Liver (tissue), 8 donors: ENCODE measurements at regions not wholly inside any gene's neighbourhood (a gene's known extent, or its start where the extent isn't known, plus 50 kb on each side); places are given as distances from the start of the nearest gene placed in this dataset.

Experiments used
- DNase-seq: peaks from one replicate; pipeline ENCODE4 v3.0.0-alpha.2; 2017; ENCODE audit warnings: low spot score
- H3K27ac ChIP-seq, 2 donors: one replicate each; pipeline ENCODE4 v1.7.0; 2013; ENCODE audit warnings: inconsistent platforms in 2 of 2, low read length in 2 of 2, control low read depth in 1 of 2, low read depth in 1 of 2, mild to moderate bottlenecking in 1 of 2
- H3K27me3 ChIP-seq, 4 donors: one replicate each; pipeline versions ENCODE4 v1.6.1 to v1.7.0; 2013; ENCODE audit warnings: low read length in 3 of 4, inconsistent platforms in 1 of 4, mild to moderate bottlenecking in 1 of 4, moderate library complexity in 1 of 4; ENCODE audit not compliant: control insufficient read depth in 4 of 4, insufficient read depth in 4 of 4
- H3K36me3 ChIP-seq, 4 donors: one replicate each; pipeline versions ENCODE4 v1.6.1 to v1.7.0; 2013; ENCODE audit warnings: low read length in 3 of 4, mild to moderate bottlenecking in 3 of 4, low read depth in 1 of 4, moderate library complexity in 1 of 4; ENCODE audit not compliant: control insufficient read depth in 4 of 4, insufficient read depth in 3 of 4
- H3K4me1 ChIP-seq, 4 donors: one replicate each; pipeline versions ENCODE4 v1.6.1 to v1.7.0; 2013; ENCODE audit warnings: low read length in 3 of 4, mild to moderate bottlenecking in 3 of 4, moderate library complexity in 1 of 4; ENCODE audit not compliant: control insufficient read depth in 4 of 4, insufficient read depth in 4 of 4
- H3K4me3 ChIP-seq, 3 donors: one replicate each; pipeline versions ENCODE4 v1.6.1 to v1.7.0; 2013; ENCODE audit warnings: low read length in 3 of 3, control low read depth in 1 of 3, low read depth in 1 of 3, mild to moderate bottlenecking in 1 of 3
- H3K9ac ChIP-seq, 2 donors: one replicate each; pipeline ENCODE4 v1.7.0; 2013; ENCODE audit warnings: low read length in 2 of 2, mild to moderate bottlenecking in 2 of 2, moderate library complexity in 2 of 2, control low read depth in 1 of 2, low read depth in 1 of 2
- H3K9me3 ChIP-seq, 4 donors: one replicate each; pipeline versions ENCODE4 v1.6.1 to v1.7.0; 2013; ENCODE audit warnings: low read length in 3 of 4; ENCODE audit not compliant: control insufficient read depth in 4 of 4
- EGR1 ChIP-seq, 2 donors: IDR thresholded peaks; 2 replicates each; pipeline ENCODE4 v1.6.1; 2016 to 2018; ENCODE audit warnings: antibody characterized with exemption in 2 of 2, low read depth in 2 of 2
- FOXA1 ChIP-seq: IDR thresholded peaks from 2 replicates; pipeline ENCODE4 v1.6.1; 2016; ENCODE audit warnings: antibody characterized with exemption
- FOXA2 ChIP-seq: IDR thresholded peaks from 2 replicates; pipeline ENCODE4 v1.6.1; 2016; ENCODE audit warnings: antibody characterized with exemption
- GABPA ChIP-seq, 2 donors: IDR thresholded peaks in 1 of 2; conservative IDR thresholded peaks in 1 of 2; 2 replicates each; pipeline ENCODE4 v1.6.1; 2016; ENCODE audit warnings: antibody characterized with exemption in 2 of 2, mild to moderate bottlenecking in 1 of 2, moderate library complexity in 1 of 2
- HNF4A ChIP-seq, 2 donors: conservative IDR thresholded peaks; 2 replicates each; pipeline ENCODE4 v1.6.1; 2016; ENCODE audit warnings: antibody characterized with exemption in 2 of 2, mild to moderate bottlenecking in 2 of 2
- HNF4G ChIP-seq: IDR thresholded peaks from 2 replicates; pipeline ENCODE4 v1.6.1; 2016; ENCODE audit warnings: antibody characterized with exemption
- JUND ChIP-seq, 2 donors: IDR thresholded peaks; 2 replicates each; pipeline ENCODE4 v1.6.1; 2016; ENCODE audit warnings: antibody characterized with exemption in 2 of 2
- NR2F2 ChIP-seq: IDR thresholded peaks from 2 replicates; pipeline ENCODE4 v1.6.1; 2016; ENCODE audit warnings: antibody characterized with exemption
- RAD21 ChIP-seq, 2 donors: IDR thresholded peaks; 2 replicates each; pipeline ENCODE4 v1.6.1; 2016; ENCODE audit warnings: antibody characterized with exemption in 2 of 2, mild to moderate bottlenecking in 2 of 2
- RXRA ChIP-seq, 2 donors: IDR thresholded peaks; 2 replicates each; pipeline ENCODE4 v1.6.1; 2017 to 2018; ENCODE audit warnings: antibody characterized with exemption in 2 of 2, mild to moderate bottlenecking in 1 of 2
- SP1 ChIP-seq: IDR thresholded peaks from 2 replicates; pipeline ENCODE4 v1.6.1; 2018; ENCODE audit warnings: antibody characterized with exemption, mild to moderate bottlenecking
- TAF1 ChIP-seq: conservative IDR thresholded peaks from 2 replicates; pipeline ENCODE4 v1.6.1; 2016; ENCODE audit warnings: antibody characterized with exemption, mild to moderate bottlenecking
- YY1 ChIP-seq: IDR thresholded peaks from 2 replicates; pipeline ENCODE4 v1.6.1; 2016; ENCODE audit warnings: antibody characterized with exemption, mild to moderate bottlenecking
- WGBS: extraction: QIAGEN DNeasy Blood & Tissue Kit; methylation state at CpG from one replicate; pipeline ENCODE4 v1.1.7; 2013; 5-methylcytosine and 5-hydroxymethylcytosine counted together
- TF ChIP-seq, protein P1 (sequence below): IDR thresholded peaks from 2 replicates; pipeline ENCODE4 v1.6.1; 2016; ENCODE audit warnings: antibody characterized with exemption
- TF ChIP-seq, protein P2 (sequence below): IDR thresholded peaks from 2 replicates; pipeline ENCODE4 v1.6.1; 2016; ENCODE audit warnings: antibody characterized with exemption
- TF ChIP-seq, protein P3 (sequence below): IDR thresholded peaks from 2 replicates; pipeline ENCODE4 v1.6.1; 2016; ENCODE audit warnings: antibody characterized with exemption
- TF ChIP-seq, protein P4 (sequence below): fragments of 150-350 bp; IDR thresholded peaks from 2 replicates; pipeline ENCODE4 v1.5.1; 2017; ENCODE audit warnings: improper control_type of control experiment, low read depth, low read length; ENCODE audit not compliant: missing input control
- donor health status: healthy.
- donor health status: healthy.
- donor health status: healthy.
- donor health status: healthy.
- donor health status: healthy.

DNA sequence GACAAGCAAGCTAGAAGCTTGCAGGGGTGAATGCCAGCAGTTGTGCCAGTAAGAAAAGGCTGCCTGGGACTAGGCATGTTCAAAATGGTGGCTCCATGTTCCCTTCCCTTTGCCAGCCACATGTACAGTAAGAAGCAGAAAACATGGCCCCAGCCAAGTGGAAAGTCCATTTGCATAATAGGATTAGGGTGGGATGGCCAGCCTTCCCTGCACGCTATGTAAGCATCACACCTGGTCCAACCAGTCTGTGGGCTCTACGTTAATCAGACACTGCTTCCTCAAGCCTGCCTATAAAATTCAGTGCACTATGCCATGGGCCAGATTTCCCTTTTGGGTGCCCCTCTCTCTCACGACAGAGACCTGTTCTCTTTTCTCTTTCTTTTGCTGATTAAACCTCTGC is 288.4 kb downstream of the GXYLT1 start:
- H3K27ac ChIP-seq = no peak overlapping the region
- no peak overlapping the region for H3K4me3 ChIP-seq
- WGBS = 75% methylated on average over 3 of the region's 3 CpGs
- no peaks in the 10 kb centered on the region for H3K27me3 ChIP-seq
- H3K4me1 ChIP-seq = no peaks in the 10 kb centered on the region
- H3K9ac ChIP-seq = no peak overlapping the region
- H3K36me3 ChIP-seq = no peaks in the 10 kb centered on the region
- H3K9me3 ChIP-seq = peaks cover 0 to 2% (median 0%) of the 10 kb centered on the region in 4 donors
- TF ChIP-seq, protein P1, sequence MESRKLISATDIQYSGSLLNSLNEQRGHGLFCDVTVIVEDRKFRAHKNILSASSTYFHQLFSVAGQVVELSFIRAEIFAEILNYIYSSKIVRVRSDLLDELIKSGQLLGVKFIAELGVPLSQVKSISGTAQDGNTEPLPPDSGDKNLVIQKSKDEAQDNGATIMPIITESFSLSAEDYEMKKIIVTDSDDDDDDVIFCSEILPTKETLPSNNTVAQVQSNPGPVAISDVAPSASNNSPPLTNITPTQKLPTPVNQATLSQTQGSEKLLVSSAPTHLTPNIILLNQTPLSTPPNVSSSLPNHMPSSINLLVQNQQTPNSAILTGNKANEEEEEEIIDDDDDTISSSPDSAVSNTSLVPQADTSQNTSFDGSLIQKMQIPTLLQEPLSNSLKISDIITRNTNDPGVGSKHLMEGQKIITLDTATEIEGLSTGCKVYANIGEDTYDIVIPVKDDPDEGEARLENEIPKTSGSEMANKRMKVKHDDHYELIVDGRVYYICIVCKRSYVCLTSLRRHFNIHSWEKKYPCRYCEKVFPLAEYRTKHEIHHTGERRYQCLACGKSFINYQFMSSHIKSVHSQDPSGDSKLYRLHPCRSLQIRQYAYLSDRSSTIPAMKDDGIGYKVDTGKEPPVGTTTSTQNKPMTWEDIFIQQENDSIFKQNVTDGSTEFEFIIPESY = no peak
- no peak for TF ChIP-seq FOXA2
- TF ChIP-seq, protein P2, sequence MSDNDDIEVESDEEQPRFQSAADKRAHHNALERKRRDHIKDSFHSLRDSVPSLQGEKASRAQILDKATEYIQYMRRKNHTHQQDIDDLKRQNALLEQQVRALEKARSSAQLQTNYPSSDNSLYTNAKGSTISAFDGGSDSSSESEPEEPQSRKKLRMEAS = no peak
- no peak for TF ChIP-seq HNF4A (conservative IDR thresholded peaks at IDR 0.05)
- no peak for TF ChIP-seq RAD21 (IDR thresholded peaks at IDR 0.05)
- no peak for TF ChIP-seq FOXA1
- no peak for TF ChIP-seq HNF4G
- TF ChIP-seq JUND (IDR thresholded peaks at IDR 0.05) = no peak
- no peak for DNase-seq

DNA sequence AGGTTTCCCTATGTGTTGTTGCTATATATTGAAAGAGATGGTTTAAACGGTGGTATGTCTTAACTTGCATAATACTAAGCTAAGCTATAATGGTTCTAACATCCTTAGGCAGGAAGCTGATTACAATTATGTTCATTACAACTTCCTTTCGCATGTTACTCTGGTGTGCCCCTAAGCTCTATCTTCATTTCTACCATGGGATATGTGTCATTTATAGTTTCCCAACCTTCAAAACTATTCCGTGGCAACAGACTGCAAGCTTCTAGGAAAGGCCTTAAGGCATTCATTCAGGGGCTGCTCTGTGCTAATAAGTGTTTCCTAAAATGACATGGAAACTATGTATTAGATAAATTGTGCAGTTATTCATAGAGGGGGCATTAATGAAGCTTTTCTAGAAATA is 294.6 kb downstream of the GXYLT1 start:
- peaks cover 0 to 2% (median 0%) of the 10 kb centered on the region in 4 donors for H3K27me3 ChIP-seq
- H3K9me3 ChIP-seq = peaks cover 0 to 3% (median 1%) of the 10 kb centered on the region in 4 donors
- H3K4me1 ChIP-seq = no peaks in the 10 kb centered on the region
- no peaks in the 10 kb centered on the region for H3K36me3 ChIP-seq
- H3K9ac ChIP-seq = no peak overlapping the region
- no peak overlapping the region for H3K4me3 ChIP-seq
- H3K27ac ChIP-seq = no peak overlapping the region
- DNase-seq = no peak
- 60% methylated on average over 3 of the region's 3 CpGs for WGBS
- TF ChIP-seq, protein P3, sequence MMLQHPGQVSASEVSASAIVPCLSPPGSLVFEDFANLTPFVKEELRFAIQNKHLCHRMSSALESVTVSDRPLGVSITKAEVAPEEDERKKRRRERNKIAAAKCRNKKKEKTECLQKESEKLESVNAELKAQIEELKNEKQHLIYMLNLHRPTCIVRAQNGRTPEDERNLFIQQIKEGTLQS = no peak
- TF ChIP-seq RAD21 (IDR thresholded peaks at IDR 0.05) = no peak
- TF ChIP-seq HNF4G = no peak
- TF ChIP-seq RXRA (IDR thresholded peaks at IDR 0.05) = no peak
- no peak for TF ChIP-seq TAF1
- TF ChIP-seq JUND (IDR thresholded peaks at IDR 0.05) = no peak
- no peak for TF ChIP-seq SP1
- no peak for TF ChIP-seq FOXA2
- no peak for TF ChIP-seq HNF4A (conservative IDR thresholded peaks at IDR 0.05)
- no peak for TF ChIP-seq GABPA (IDR thresholded peaks at IDR 0.05 in 1 of 2, conservative IDR thresholded peaks at IDR 0.05 in 1 of 2)
- TF ChIP-seq, protein P2 = no peak
- no peak for TF ChIP-seq NR2F2
- TF ChIP-seq, protein P1 = no peak
- no peak for TF ChIP-seq FOXA1

DNA sequence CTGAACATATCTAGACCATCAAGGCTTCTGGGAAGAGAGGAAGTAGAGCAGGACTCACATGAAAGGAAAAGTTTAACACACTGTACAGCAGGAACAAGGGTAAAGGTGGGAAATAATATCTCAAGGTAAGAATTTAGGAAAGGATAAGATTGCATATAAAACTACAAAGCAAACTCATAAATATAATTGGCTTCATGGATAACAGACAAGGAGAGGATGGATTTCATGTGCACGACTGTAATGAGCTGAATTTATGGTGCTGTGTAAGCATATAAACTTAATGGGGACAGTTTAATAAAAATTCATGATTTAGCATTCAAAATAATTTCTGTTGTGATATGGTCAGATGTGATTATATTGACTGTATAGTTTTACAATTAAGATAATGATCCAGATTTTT is 298.0 kb downstream of the GXYLT1 start:
- Histone ChIP-seq H3K27me3 (peaks cover 0 to 4% (median under 1%) of the 10 kb centered on the region in 4 donors), H3K27ac (no peak overlapping the region), H3K9ac (no peak overlapping the region), H3K36me3 (no peaks in the 10 kb centered on the region), H3K4me3 (no peak overlapping the region), H3K4me1 (no peaks in the 10 kb centered on the region), H3K9me3 (peaks cover 0 to 3% (median 1%) of the 10 kb centered on the region in 4 donors)
- DNase-seq = no peak
- WGBS = 65% methylated on average over 1 of the region's 1 CpG
- TF ChIP-seq SP1 (no peak), HNF4G (no peak), FOXA1 (no peak), YY1 (no peak), RXRA (IDR thresholded peaks at IDR 0.05) (no peak), HNF4A (conservative IDR thresholded peaks at IDR 0.05) (no peak), EGR1 (IDR thresholded peaks at IDR 0.05; ENCODE audit: low read depth in 2 of 2) (no peak), RAD21 (IDR thresholded peaks at IDR 0.05) (no peak), JUND (IDR thresholded peaks at IDR 0.05) (no peak), GABPA (IDR thresholded peaks at IDR 0.05 in 1 of 2, conservative IDR thresholded peaks at IDR 0.05 in 1 of 2) (no peak), FOXA2 (no peak)
- TF ChIP-seq, protein P2 = no peak
- TF ChIP-seq, protein P1 = no peak
- TF ChIP-seq, protein P4, sequence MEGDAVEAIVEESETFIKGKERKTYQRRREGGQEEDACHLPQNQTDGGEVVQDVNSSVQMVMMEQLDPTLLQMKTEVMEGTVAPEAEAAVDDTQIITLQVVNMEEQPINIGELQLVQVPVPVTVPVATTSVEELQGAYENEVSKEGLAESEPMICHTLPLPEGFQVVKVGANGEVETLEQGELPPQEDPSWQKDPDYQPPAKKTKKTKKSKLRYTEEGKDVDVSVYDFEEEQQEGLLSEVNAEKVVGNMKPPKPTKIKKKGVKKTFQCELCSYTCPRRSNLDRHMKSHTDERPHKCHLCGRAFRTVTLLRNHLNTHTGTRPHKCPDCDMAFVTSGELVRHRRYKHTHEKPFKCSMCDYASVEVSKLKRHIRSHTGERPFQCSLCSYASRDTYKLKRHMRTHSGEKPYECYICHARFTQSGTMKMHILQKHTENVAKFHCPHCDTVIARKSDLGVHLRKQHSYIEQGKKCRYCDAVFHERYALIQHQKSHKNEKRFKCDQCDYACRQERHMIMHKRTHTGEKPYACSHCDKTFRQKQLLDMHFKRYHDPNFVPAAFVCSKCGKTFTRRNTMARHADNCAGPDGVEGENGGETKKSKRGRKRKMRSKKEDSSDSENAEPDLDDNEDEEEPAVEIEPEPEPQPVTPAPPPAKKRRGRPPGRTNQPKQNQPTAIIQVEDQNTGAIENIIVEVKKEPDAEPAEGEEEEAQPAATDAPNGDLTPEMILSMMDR = no peak
- TF ChIP-seq, protein P3 = no peak
